ENCODE measurements at regions not wholly inside any gene's neighbourhood (a gene's known extent, or its start where the extent isn't known, plus 50 kb on each side); places are given as distances from the start of the nearest gene placed in this dataset.
"Not testable (repeated sequence)": the region's sequence is repeated elsewhere in the genome, so short reads cannot be mapped to it uniquely, and the experiment has no call there.

DNA sequence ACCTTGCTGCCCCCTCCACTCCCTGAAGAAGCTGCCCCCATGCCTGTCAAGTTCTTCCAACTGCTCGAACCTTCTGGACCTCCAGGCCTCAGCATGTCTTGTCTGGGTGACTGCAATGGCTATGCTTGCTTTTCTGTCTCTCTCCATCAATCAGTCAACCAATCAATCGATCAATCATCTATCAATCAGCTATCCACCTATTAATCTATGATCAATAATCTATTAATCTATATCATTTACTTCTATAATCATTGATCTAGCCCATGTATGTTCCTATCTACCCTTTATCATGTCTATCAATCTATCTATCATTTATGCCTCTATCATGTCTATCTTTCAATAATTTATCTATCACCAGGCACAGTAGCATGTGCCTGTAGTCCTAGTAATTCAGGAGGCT is 1069.7 kb downstream of the RPIA start:
- TF ChIP-seq POLR2A, CTCF, EP300 (IDR thresholded peaks at IDR 0.05): not testable (repeated sequence)
